ENCODE measurements at regions not wholly inside any gene's neighbourhood (a gene's known extent, or its start where the extent isn't known, plus 50 kb on each side); places are given as distances from the start of the nearest gene placed in this dataset.

DNA sequence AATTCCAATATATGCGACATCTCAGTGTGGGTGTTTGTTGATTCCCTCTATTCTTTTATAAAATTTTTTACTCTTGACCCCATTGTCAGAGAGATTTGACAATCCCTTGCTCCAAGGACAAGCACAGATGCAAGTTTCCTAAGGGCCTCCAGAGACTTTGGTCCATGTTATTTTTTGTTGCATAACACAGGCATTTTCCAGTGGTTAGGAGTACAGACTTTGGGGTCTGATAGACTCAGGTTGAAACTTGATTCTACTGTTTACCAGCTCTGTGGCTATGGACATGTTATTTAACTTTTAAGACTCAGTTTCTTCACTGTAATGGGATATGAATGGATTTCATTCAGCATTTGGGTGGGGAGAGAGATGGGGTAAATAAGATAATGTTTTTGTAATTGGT lies 361.3 kb downstream of the ENC1 start:
- TF ChIP-seq, protein P1, sequence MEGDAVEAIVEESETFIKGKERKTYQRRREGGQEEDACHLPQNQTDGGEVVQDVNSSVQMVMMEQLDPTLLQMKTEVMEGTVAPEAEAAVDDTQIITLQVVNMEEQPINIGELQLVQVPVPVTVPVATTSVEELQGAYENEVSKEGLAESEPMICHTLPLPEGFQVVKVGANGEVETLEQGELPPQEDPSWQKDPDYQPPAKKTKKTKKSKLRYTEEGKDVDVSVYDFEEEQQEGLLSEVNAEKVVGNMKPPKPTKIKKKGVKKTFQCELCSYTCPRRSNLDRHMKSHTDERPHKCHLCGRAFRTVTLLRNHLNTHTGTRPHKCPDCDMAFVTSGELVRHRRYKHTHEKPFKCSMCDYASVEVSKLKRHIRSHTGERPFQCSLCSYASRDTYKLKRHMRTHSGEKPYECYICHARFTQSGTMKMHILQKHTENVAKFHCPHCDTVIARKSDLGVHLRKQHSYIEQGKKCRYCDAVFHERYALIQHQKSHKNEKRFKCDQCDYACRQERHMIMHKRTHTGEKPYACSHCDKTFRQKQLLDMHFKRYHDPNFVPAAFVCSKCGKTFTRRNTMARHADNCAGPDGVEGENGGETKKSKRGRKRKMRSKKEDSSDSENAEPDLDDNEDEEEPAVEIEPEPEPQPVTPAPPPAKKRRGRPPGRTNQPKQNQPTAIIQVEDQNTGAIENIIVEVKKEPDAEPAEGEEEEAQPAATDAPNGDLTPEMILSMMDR (conservative IDR thresholded peaks at IDR 0.05; ENCODE audit: low read depth in 2 of 2), result no peak
- TF ChIP-seq POLR2AphosphoS5 (IDR thresholded peaks at IDR 0.05; ENCODE audit: low read depth), result no peak
- no peak for TF ChIP-seq ZNF114 (CRISPR knock-in tag; IDR thresholded peaks at IDR 0.05)
- no peak for TF ChIP-seq EZH2 (IDR thresholded peaks at IDR 0.05; ENCODE audit: low read depth, unreplicated experiment)
- no peak for TF ChIP-seq REST (IDR thresholded peaks at IDR 0.05; ENCODE audit: unreplicated experiment)
- TF ChIP-seq CREB1 (CRISPR knock-in tag; IDR thresholded peaks at IDR 0.05; ENCODE audit: low read depth), result no peak
- no peak for TF ChIP-seq EZH2phosphoT487 (IDR thresholded peaks at IDR 0.05; ENCODE audit: unreplicated experiment)
- TF ChIP-seq NANOG (IDR thresholded peaks at IDR 0.05; ENCODE audit: borderline replicate concordance), result no peak
- TF ChIP-seq ZNF331 (CRISPR knock-in tag; IDR thresholded peaks at IDR 0.05; ENCODE audit: low read depth), result no peak
- no peak for TF ChIP-seq STAT1 (IDR thresholded peaks at IDR 0.05; ENCODE audit: unreplicated experiment)
- TF ChIP-seq JUNB (IDR thresholded peaks at IDR 0.05; ENCODE audit: unreplicated experiment), result no peak
- TF ChIP-seq, protein P2, sequence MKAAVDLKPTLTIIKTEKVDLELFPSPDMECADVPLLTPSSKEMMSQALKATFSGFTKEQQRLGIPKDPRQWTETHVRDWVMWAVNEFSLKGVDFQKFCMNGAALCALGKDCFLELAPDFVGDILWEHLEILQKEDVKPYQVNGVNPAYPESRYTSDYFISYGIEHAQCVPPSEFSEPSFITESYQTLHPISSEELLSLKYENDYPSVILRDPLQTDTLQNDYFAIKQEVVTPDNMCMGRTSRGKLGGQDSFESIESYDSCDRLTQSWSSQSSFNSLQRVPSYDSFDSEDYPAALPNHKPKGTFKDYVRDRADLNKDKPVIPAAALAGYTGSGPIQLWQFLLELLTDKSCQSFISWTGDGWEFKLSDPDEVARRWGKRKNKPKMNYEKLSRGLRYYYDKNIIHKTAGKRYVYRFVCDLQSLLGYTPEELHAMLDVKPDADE (IDR thresholded peaks at IDR 0.05), result no peak
- TF ChIP-seq ZNF462 (CRISPR knock-in tag; IDR thresholded peaks at IDR 0.05), result no peak

Measured in GM23338 (cell line).